ENCODE measurements at regions not wholly inside any gene's neighbourhood (a gene's known extent, or its start where the extent isn't known, plus 50 kb on each side); places are given as distances from the start of the nearest gene placed in this dataset.

GRCh38 chr2:139214801-139215200 lies 434.6 kb upstream of the NXPH2 start:
- Histone ChIP-seq H3K9me3 (no peaks in the 10 kb centered on the region), H3K27me3 (no peaks in the 10 kb centered on the region), H3K4me1 (no peaks in the 10 kb centered on the region), H3K4me3 (no peak overlapping the region), H3K36me3 (ENCODE audit: low read depth, missing control alignments) (no peaks in the 10 kb centered on the region), H3K27ac (no peak overlapping the region)
- intact Hi-C loops (cut with DNase I; ENCODE audit: low total_unique reads) = no loop called here
- DNase-seq = no peak
- 89 to 95% methylated on average over 2 of the region's 2 CpGs for WGBS, 2 donors
- TF ChIP-seq POLR2A (IDR thresholded peaks at IDR 0.05) = no peak
- TF ChIP-seq CTCF (IDR thresholded peaks at IDR 0.05) = no peak

- no peaks in the 10 kb centered on the region for H3K4me1 ChIP-seq
- no peaks in the 10 kb centered on the region for H3K9me3 ChIP-seq
- intact Hi-C loops (cut with DNase I; ENCODE audit: low total_unique reads) = no loop called here
- H3K27ac ChIP-seq = no peak overlapping the region
- WGBS, 2 donors = 96 to 100% methylated on average over 1 of the region's 1 CpG
- no peaks in the 10 kb centered on the region for H3K27me3 ChIP-seq
- no peaks in the 10 kb centered on the region for H3K36me3 ChIP-seq (ENCODE audit: low read depth, missing control alignments)
- TF ChIP-seq CTCF (IDR thresholded peaks at IDR 0.05) (no peak), POLR2A (IDR thresholded peaks at IDR 0.05) (no peak)
- no peak overlapping the region for H3K4me3 ChIP-seq
- DNase-seq = no peak
These were observed 429.4 kb upstream of the NXPH2 start for GRCh38 chr2:139209586-139209985.

GRCh38 chr2:139201516-139201915 lies 421.3 kb upstream of the NXPH2 start:
- 95 to 98% methylated on average over 2 of the region's 2 CpGs for WGBS, 2 donors
- H3K36me3 ChIP-seq (ENCODE audit: low read depth, missing control alignments) = no peaks in the 10 kb centered on the region
- DNase-seq = no peak
- intact Hi-C loops (cut with DNase I; ENCODE audit: low total_unique reads) = no loop called here
- no peak overlapping the region for H3K27ac ChIP-seq
- no peaks in the 10 kb centered on the region for H3K4me1 ChIP-seq
- H3K9me3 ChIP-seq = no peaks in the 10 kb centered on the region
- H3K27me3 ChIP-seq = no peaks in the 10 kb centered on the region
- TF ChIP-seq POLR2A (IDR thresholded peaks at IDR 0.05) (no peak), CTCF (IDR thresholded peaks at IDR 0.05) (no peak)
- H3K4me3 ChIP-seq = no peak overlapping the region

GRCh38 chr2:139196754-139197153 lies 416.6 kb upstream of the NXPH2 start:
- TF ChIP-seq POLR2A (IDR thresholded peaks at IDR 0.05) = no peak
- peak in 1 of 3 experiments; percentile 9 for TF ChIP-seq CTCF (IDR thresholded peaks at IDR 0.05)
- Histone ChIP-seq H3K27me3 (no peaks in the 10 kb centered on the region), H3K4me1 (no peaks in the 10 kb centered on the region), H3K9me3 (no peaks in the 10 kb centered on the region), H3K4me3 (no peak overlapping the region), H3K27ac (no peak overlapping the region), H3K36me3 (ENCODE audit: low read depth, missing control alignments) (no peaks in the 10 kb centered on the region)
- DNase-seq = no peak
- WGBS, 2 donors = 77 to 81% methylated on average over 4 of the region's 4 CpGs
- intact Hi-C loops (cut with DNase I; ENCODE audit: low total_unique reads) = no loop called here

GRCh38 chr2:139194546-139194945 lies 414.4 kb upstream of the NXPH2 start:
- H3K4me3 ChIP-seq = no peak overlapping the region
- no peaks in the 10 kb centered on the region for H3K4me1 ChIP-seq
- no peaks in the 10 kb centered on the region for H3K36me3 ChIP-seq (ENCODE audit: low read depth, missing control alignments)
- no peaks in the 10 kb centered on the region for H3K9me3 ChIP-seq
- no peaks in the 10 kb centered on the region for H3K27me3 ChIP-seq
- 81 to 88% methylated on average over 7 of the region's 7 CpGs for WGBS, 2 donors
- intact Hi-C loops (cut with DNase I; ENCODE audit: low total_unique reads) = no loop called here
- H3K27ac ChIP-seq = no peak overlapping the region
- no peak for DNase-seq
- TF ChIP-seq CTCF (IDR thresholded peaks at IDR 0.05) (no peak), POLR2A (IDR thresholded peaks at IDR 0.05) (no peak)

Data from testis (tissue), 2 donors.